Hepatocyte (in vitro differentiated cells): ENCODE measurements at regions not wholly inside any gene's neighbourhood (a gene's known extent, or its start where the extent isn't known, plus 50 kb on each side); places are given as distances from the start of the nearest gene placed in this dataset.
A peak's percentile ranks its signal among the peaks of the same experiment; 100 is the strongest.

Experiments used
- DNase-seq: peaks from one replicate; pipeline ENCODE4 v3.0.0-alpha.2; 2016; ENCODE audit warnings: low spot score
- H2AFZ ChIP-seq: fragments of 200-600 bp; sonication (generic); 2 replicates; pipeline ENCODE4 v1.6.0; 2016; ENCODE audit warnings: antibody characterized with exemption, mild to moderate bottlenecking
- H3K27ac ChIP-seq: fragments of 200-600 bp; sonication (generic); 2 replicates; pipeline ENCODE4 v1.5.1; 2016; ENCODE audit warnings: mild to moderate bottlenecking
- H3K27me3 ChIP-seq: fragments of 200-600 bp; sonication (generic); 2 replicates; pipeline ENCODE4 v1.6.1; 2016
- H3K36me3 ChIP-seq: fragments of 200-600 bp; sonication (generic); replicated peaks from 2 replicates; pipeline ENCODE4 v1.5.1; 2016; ENCODE audit warnings: low read depth; ENCODE audit not compliant: insufficient read depth
- H3K4me1 ChIP-seq: fragments of 200-600 bp; sonication (generic); 2 replicates; pipeline ENCODE4 v1.5.1; 2016; ENCODE audit warnings: mild to moderate bottlenecking, moderate library complexity; ENCODE audit not compliant: insufficient read depth
- H3K4me2 ChIP-seq: fragments of 200-600 bp; sonication (generic); 2 replicates; pipeline ENCODE4 v1.6.0; 2016
- H3K4me3 ChIP-seq: fragments of 200-600 bp; sonication (generic); 2 replicates; pipeline ENCODE4 v1.5.1; 2016; ENCODE audit warnings: mild to moderate bottlenecking
- H3K79me2 ChIP-seq: fragments of 200-600 bp; sonication (generic); 2 replicates; pipeline ENCODE4 v1.6.0; 2017; ENCODE audit warnings: mild to moderate bottlenecking
- H3K9me2 ChIP-seq: fragments of 200-600 bp; sonication (generic); replicated peaks from 2 replicates; pipeline ENCODE4 v1.6.0; 2017; ENCODE audit warnings: mild to moderate bottlenecking; ENCODE audit not compliant: insufficient read depth
- H3K9me3 ChIP-seq: fragments of 200-600 bp; sonication (generic); 2 replicates; pipeline ENCODE4 v1.5.1; 2016; ENCODE audit warnings: low read depth, mild to moderate bottlenecking
- H4K20me1 ChIP-seq: fragments of 200-600 bp; sonication (generic); 2 replicates; pipeline ENCODE4 v1.6.0; 2016; ENCODE audit warnings: mild to moderate bottlenecking; ENCODE audit not compliant: insufficient read depth, poor library complexity, severe bottlenecking
- CTCF ChIP-seq: fragments of 200-600 bp; sonication (generic); IDR thresholded peaks from 2 replicates; pipeline ENCODE4 v1.5.1; 2016; ENCODE audit warnings: antibody characterized with exemption, mild to moderate bottlenecking; ENCODE audit not compliant: poor library complexity
- EZH2 ChIP-seq: fragments of 200-600 bp; sonication (generic); IDR thresholded peaks from 2 replicates; pipeline ENCODE4 v1.6.1; 2016; ENCODE audit warnings: antibody characterized with exemption, mild to moderate bottlenecking, borderline replicate concordance
- EZH2phosphoT487 ChIP-seq: fragments of 200-600 bp; sonication (generic); IDR thresholded peaks from one replicate; pipeline ENCODE4 v1.6.1; 2018; ENCODE audit warnings: antibody characterized with exemption, mild to moderate bottlenecking, low read depth, moderate library complexity; ENCODE audit not compliant: unreplicated experiment, severe bottlenecking
- WGBS: methylation state at CpG from one replicate; pipeline ENCODE4 v1.1.6; 2016; ENCODE audit warnings: low lambda C conversion rate; ENCODE audit errors: missing lambda C conversion rate; 5-methylcytosine and 5-hydroxymethylcytosine counted together

- no peaks in the 10 kb centered on the region for H4K20me1 ChIP-seq
These were observed 62.9 kb upstream of the CHRDL1 start for GRCh38 chrX:110858565-110858964.

DNA sequence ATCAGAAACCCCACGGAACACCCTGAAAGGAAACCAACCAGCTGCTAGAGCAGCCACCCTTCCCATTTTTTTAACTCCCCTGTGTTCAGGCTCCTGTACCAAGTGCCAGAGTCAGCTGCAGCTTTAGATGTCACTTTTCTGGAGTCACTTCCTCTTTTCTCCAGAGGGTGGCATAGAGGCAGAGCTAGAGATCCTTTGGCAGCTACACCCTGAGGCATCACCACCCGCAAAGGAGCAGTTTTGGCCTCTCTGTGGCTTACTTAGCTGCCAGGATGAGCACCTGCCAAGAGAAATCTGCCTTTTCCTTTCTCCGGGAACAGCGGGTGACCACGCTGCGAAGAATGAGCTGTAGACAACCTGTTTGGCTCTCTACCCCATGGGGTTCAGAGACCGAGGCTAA is 58.0 kb upstream of the CHRDL1 start:
- no peaks in the 10 kb centered on the region for H3K36me3 ChIP-seq
- DNase-seq: peak; percentile 35
- no peak for TF ChIP-seq EZH2
- peak; percentile 31 for TF ChIP-seq CTCF
- no peak overlapping the region for H2AFZ ChIP-seq
- H3K9me3 ChIP-seq: no peaks in the 10 kb centered on the region
- H3K27me3 ChIP-seq: no peaks in the 10 kb centered on the region
- 45% methylated on average over 7 of the region's 7 CpGs for WGBS
- no peaks in the 10 kb centered on the region for H3K79me2 ChIP-seq
- no peaks in the 10 kb centered on the region for H4K20me1 ChIP-seq
- H3K4me2 ChIP-seq: no peak overlapping the region
- H3K4me1 ChIP-seq: no peaks in the 10 kb centered on the region
- H3K27ac ChIP-seq: no peak overlapping the region
- H3K4me3 ChIP-seq: no peak overlapping the region
- H3K9me2 ChIP-seq: no peaks in the 10 kb centered on the region

More at GRCh38 chrX:110858565-110858964, 62.9 kb upstream of the CHRDL1 start:
- Histone ChIP-seq H3K79me2 (no peaks in the 10 kb centered on the region), H3K36me3 (no peaks in the 10 kb centered on the region), H3K9me2 (no peaks in the 10 kb centered on the region), H2AFZ (no peak overlapping the region), H3K27me3 (no peaks in the 10 kb centered on the region), H3K4me2 (no peak overlapping the region), H3K4me1 (no peaks in the 10 kb centered on the region), H3K4me3 (no peak overlapping the region), H3K27ac (no peak overlapping the region), H3K9me3 (no peaks in the 10 kb centered on the region)
- WGBS: 60% methylated on average over 2 of the region's 2 CpGs
- TF ChIP-seq CTCF (no peak), EZH2phosphoT487 (no peak), EZH2 (no peak)
- DNase-seq: no peak

DNA sequence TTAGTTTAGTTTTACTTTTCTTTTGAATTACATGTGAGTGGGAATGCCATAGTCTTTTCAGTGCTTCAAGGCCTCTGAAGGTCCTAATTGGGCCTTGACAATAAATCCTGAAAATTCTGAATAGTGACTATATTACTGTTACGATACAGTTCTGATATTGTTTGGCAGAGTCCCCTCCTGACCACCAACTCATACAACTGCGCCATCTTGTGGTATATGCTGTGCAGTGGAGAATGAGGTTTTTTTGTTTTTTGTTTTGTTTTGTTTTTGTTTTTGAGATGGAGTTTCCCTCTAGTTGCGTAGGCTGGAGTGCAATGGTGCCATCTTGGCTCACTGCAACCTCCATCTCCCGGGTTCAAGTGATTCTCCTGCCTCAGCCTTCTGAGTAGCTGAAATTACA is 56.6 kb upstream of the CHRDL1 start:
- no peaks in the 10 kb centered on the region for H4K20me1 ChIP-seq
- no peaks in the 10 kb centered on the region for H3K36me3 ChIP-seq
- peak; percentile 51 for TF ChIP-seq CTCF
- TF ChIP-seq EZH2phosphoT487: no peak

GRCh38 chrX:110851780-110852179 is 56.2 kb upstream of the CHRDL1 start:
- H3K36me3 ChIP-seq: no peaks in the 10 kb centered on the region
- 61% methylated on average over 4 of the region's 4 CpGs for WGBS
- no peaks in the 10 kb centered on the region for H3K79me2 ChIP-seq
- H3K9me2 ChIP-seq: no peaks in the 10 kb centered on the region
- no peaks in the 10 kb centered on the region for H3K4me1 ChIP-seq
- no peak overlapping the region for H3K4me2 ChIP-seq
- no peak overlapping the region for H2AFZ ChIP-seq
- no peaks in the 10 kb centered on the region for H3K9me3 ChIP-seq
- H3K27me3 ChIP-seq: no peaks in the 10 kb centered on the region
- H3K27ac ChIP-seq: no peak overlapping the region
- DNase-seq: peak; percentile 27
- TF ChIP-seq EZH2 (no peak), CTCF (no peak), EZH2phosphoT487 (no peak)
- H4K20me1 ChIP-seq: no peaks in the 10 kb centered on the region
- no peak overlapping the region for H3K4me3 ChIP-seq

More for the DNA sequence above, 56.6 kb upstream of the CHRDL1 start:
- no peak overlapping the region for H2AFZ ChIP-seq
- 62% methylated on average over 4 of the region's 4 CpGs for WGBS
- H3K4me1 ChIP-seq: no peaks in the 10 kb centered on the region
- no peak overlapping the region for H3K27ac ChIP-seq
- no peaks in the 10 kb centered on the region for H3K79me2 ChIP-seq
- no peak overlapping the region for H3K4me3 ChIP-seq
- peak; percentile 19 for DNase-seq
- no peaks in the 10 kb centered on the region for H3K27me3 ChIP-seq
- no peaks in the 10 kb centered on the region for H3K9me2 ChIP-seq
- H3K4me2 ChIP-seq: no peak overlapping the region
- no peaks in the 10 kb centered on the region for H3K9me3 ChIP-seq
